Activated T-helper 2 cell treated with anti-CD3 and anti-CD28 coated beads, Interferon-gamma antibody, Interleukin-2, Interleukin-4, amounts not matched to agents 10 μg/mL and 5 μg/mL and 100 μg/mL, durations not matched to agents 14 hours and 24 hours and 36 hours (primary cell): ENCODE measurements at regions not wholly inside any gene's neighbourhood (a gene's known extent, or its start where the extent isn't known, plus 50 kb on each side); places are given as distances from the start of the nearest gene placed in this dataset.

Source experiments
- DNase-seq: peaks from one replicate; pipeline ENCODE4 v3.0.0; 2021; ENCODE audit warnings: low spot score
- H3K27ac Mint-ChIP-seq: one replicate; pipeline ENCODE4 v1.8.0; 2021; ENCODE audit warnings: mixed read lengths
- H3K27me3 Mint-ChIP-seq: one replicate; pipeline ENCODE4 v1.8.0; 2021; ENCODE audit warnings: low read depth, mixed read lengths
- H3K36me3 Mint-ChIP-seq: one replicate; pipeline ENCODE4 v1.8.0; 2021; ENCODE audit warnings: low read depth, mixed read lengths
- H3K4me1 Mint-ChIP-seq: one replicate; pipeline ENCODE4 v1.8.0; 2021; ENCODE audit warnings: low read depth, mixed read lengths
- H3K4me3 Mint-ChIP-seq: one replicate; pipeline ENCODE4 v1.8.0; 2021; ENCODE audit warnings: low read depth, mild to moderate bottlenecking, moderate library complexity, mixed read lengths
- H3K9me3 Mint-ChIP-seq: one replicate; pipeline ENCODE4 v1.8.0; 2021; ENCODE audit warnings: mixed read lengths
- intact Hi-C: fragments of 100-400 bp; cut with micrococcal nuclease; formaldehyde crosslinking; loops from one replicate; pipeline ENCODE4 v1.15.1; 2023

- Mint-ChIP-seq H3K9me3 (no peaks in the 10 kb centered on the region), H3K4me1 (no peaks in the 10 kb centered on the region), H3K4me3 (no peak overlapping the region), H3K27ac (no peak overlapping the region), H3K36me3 (no peaks in the 10 kb centered on the region), H3K27me3 (no peaks in the 10 kb centered on the region)
- DNase-seq: no peak
- intact Hi-C loops: no loop called here
Measured at GRCh38 chr9:135240222-135240621, 152.8 kb downstream of the OLFM1 start.

- Mint-ChIP-seq H3K9me3 (no peaks in the 10 kb centered on the region), H3K27me3 (no peaks in the 10 kb centered on the region), H3K4me3 (no peak overlapping the region), H3K27ac (no peak overlapping the region), H3K4me1 (no peaks in the 10 kb centered on the region), H3K36me3 (no peaks in the 10 kb centered on the region)
- no peak for DNase-seq
- intact Hi-C loops: no loop called here
Measured at GRCh38 chr9:135240871-135241311, 153.4 kb downstream of the OLFM1 start.

- H3K9me3 Mint-ChIP-seq: no peaks in the 10 kb centered on the region
- no peak for DNase-seq
- H3K27me3 Mint-ChIP-seq: no peaks in the 10 kb centered on the region
- H3K36me3 Mint-ChIP-seq: no peaks in the 10 kb centered on the region
- intact Hi-C loops: no loop called here
- no peak overlapping the region for H3K4me3 Mint-ChIP-seq
- H3K4me1 Mint-ChIP-seq: no peaks in the 10 kb centered on the region
- no peak overlapping the region for H3K27ac Mint-ChIP-seq
Measured at GRCh38 chr9:135241381-135242048, 154.0 kb downstream of the OLFM1 start.

- no peaks in the 10 kb centered on the region for H3K4me1 Mint-ChIP-seq
- no peaks in the 10 kb centered on the region for H3K9me3 Mint-ChIP-seq
- no peak overlapping the region for H3K4me3 Mint-ChIP-seq
- DNase-seq: no peak
- no peaks in the 10 kb centered on the region for H3K36me3 Mint-ChIP-seq
- no peaks in the 10 kb centered on the region for H3K27me3 Mint-ChIP-seq
- H3K27ac Mint-ChIP-seq: no peak overlapping the region
- intact Hi-C loops: no loop called here
Measured at GRCh38 chr9:135242049-135242396, 154.6 kb downstream of the OLFM1 start.

GRCh38 chr9:135242406-135242805 lies 154.9 kb downstream of the OLFM1 start:
- Mint-ChIP-seq H3K27ac (no peak overlapping the region), H3K36me3 (no peaks in the 10 kb centered on the region), H3K27me3 (no peaks in the 10 kb centered on the region), H3K9me3 (no peaks in the 10 kb centered on the region), H3K4me1 (no peaks in the 10 kb centered on the region), H3K4me3 (no peak overlapping the region)
- no peak for DNase-seq
- intact Hi-C loops: no loop called here

GRCh38 chr9:135243201-135244190 lies 156.0 kb downstream of the OLFM1 start:
- no peak overlapping the region for H3K27ac Mint-ChIP-seq

GRCh38 chr9:135244271-135245221 lies 157.1 kb downstream of the OLFM1 start:
- Mint-ChIP-seq H3K4me1 (no peaks in the 10 kb centered on the region), H3K36me3 (no peaks in the 10 kb centered on the region), H3K4me3 (no peak overlapping the region), H3K27ac (no peak overlapping the region), H3K27me3 (no peaks in the 10 kb centered on the region), H3K9me3 (no peaks in the 10 kb centered on the region)
- no peak for DNase-seq
- intact Hi-C loops: no loop called here

More at GRCh38 chr9:135243201-135244190, 156.0 kb downstream of the OLFM1 start:
- no peak for DNase-seq
- intact Hi-C loops: no loop called here
- no peaks in the 10 kb centered on the region for H3K9me3 Mint-ChIP-seq
- no peaks in the 10 kb centered on the region for H3K36me3 Mint-ChIP-seq
- H3K27me3 Mint-ChIP-seq: no peaks in the 10 kb centered on the region
- no peak overlapping the region for H3K4me3 Mint-ChIP-seq
- no peaks in the 10 kb centered on the region for H3K4me1 Mint-ChIP-seq

GRCh38 chr9:135245482-135246247 lies 158.2 kb downstream of the OLFM1 start:
- Mint-ChIP-seq H3K4me3 (no peak overlapping the region), H3K36me3 (no peaks in the 10 kb centered on the region), H3K27me3 (no peaks in the 10 kb centered on the region), H3K27ac (no peak overlapping the region), H3K4me1 (no peaks in the 10 kb centered on the region), H3K9me3 (no peaks in the 10 kb centered on the region)
- intact Hi-C loops: no loop called here
- DNase-seq: no peak

GRCh38 chr9:135246248-135247205 lies 159.1 kb downstream of the OLFM1 start:
- Mint-ChIP-seq H3K27me3 (no peaks in the 10 kb centered on the region), H3K4me3 (no peak overlapping the region), H3K9me3 (no peaks in the 10 kb centered on the region), H3K36me3 (no peaks in the 10 kb centered on the region), H3K27ac (no peak overlapping the region), H3K4me1 (no peaks in the 10 kb centered on the region)
- intact Hi-C loops: no loop called here
- no peak for DNase-seq

GRCh38 chr9:135247227-135247930 lies 159.9 kb downstream of the OLFM1 start:
- no peak for DNase-seq
- H3K9me3 Mint-ChIP-seq: no peaks in the 10 kb centered on the region
- no peaks in the 10 kb centered on the region for H3K27me3 Mint-ChIP-seq
- no peaks in the 10 kb centered on the region for H3K4me1 Mint-ChIP-seq
- no peaks in the 10 kb centered on the region for H3K36me3 Mint-ChIP-seq
- no peak overlapping the region for H3K4me3 Mint-ChIP-seq
- intact Hi-C loops: no loop called here
- no peak overlapping the region for H3K27ac Mint-ChIP-seq

GRCh38 chr9:135248111-135248510 lies 160.6 kb downstream of the OLFM1 start:
- H3K4me3 Mint-ChIP-seq: no peak overlapping the region
- H3K4me1 Mint-ChIP-seq: no peaks in the 10 kb centered on the region
- no peak for DNase-seq
- H3K27me3 Mint-ChIP-seq: no peaks in the 10 kb centered on the region
- no peaks in the 10 kb centered on the region for H3K9me3 Mint-ChIP-seq
- no peak overlapping the region for H3K27ac Mint-ChIP-seq
- no peaks in the 10 kb centered on the region for H3K36me3 Mint-ChIP-seq
- intact Hi-C loops: no loop called here
